BLaER1 treated with 17β-estradiol and CSF1 and Interleukin-3, amounts not matched to agents 10 nM and 100 nM (cell line): ENCODE measurements at regions not wholly inside any gene's neighbourhood (a gene's known extent, or its start where the extent isn't known, plus 50 kb on each side); places are given as distances from the start of the nearest gene placed in this dataset.

Experiments
- H3K27ac ChIP-seq, 11 experiments: shearing (Covaris generic); formaldehyde crosslinking; 2 replicates each; pipeline ENCODE4 v1.8.1; 2022
- H3K27me3 ChIP-seq, 11 experiments: shearing (Covaris generic); formaldehyde crosslinking; 2 replicates each; pipeline ENCODE4 v1.8.1; 2022
- H3K36me3 ChIP-seq, 11 experiments: shearing (Covaris generic); formaldehyde crosslinking; 2 replicates each; pipeline ENCODE4 v1.8.1; 2022
- H3K4me1 ChIP-seq, 10 experiments: shearing (Covaris generic); formaldehyde crosslinking; 2 replicates each; pipeline ENCODE4 v1.8.1; 2022
- H3K4me2 ChIP-seq, 11 experiments: shearing (Covaris generic); formaldehyde crosslinking; 2 replicates each; pipeline ENCODE4 v1.8.1; 2022
- H3K4me3 ChIP-seq, 10 experiments: shearing (Covaris generic); formaldehyde crosslinking; 2 replicates each; pipeline ENCODE4 v1.8.1; 2022
- H3K9ac ChIP-seq, 11 experiments: shearing (Covaris generic); formaldehyde crosslinking; 2 replicates each; pipeline ENCODE4 v1.8.1; 2022
- H3K9me3 ChIP-seq, 11 experiments: shearing (Covaris generic); formaldehyde crosslinking; replicated peaks in 1 of 11; 2 replicates each; pipeline ENCODE4 v1.8.1; 2022
- H4K20me1 ChIP-seq, 11 experiments: shearing (Covaris generic); formaldehyde crosslinking; 2 replicates each; pipeline ENCODE4 v1.8.1; 2022
- Cebpa-rat ChIP-seq, 11 experiments: shearing (Covaris generic); IDR thresholded peaks; 2 replicates each; pipeline ENCODE4 v1.8.1; 2022

GRCh38 chr10:90986870-90987269 is 66.0 kb upstream of the ANKRD1 start:
- H4K20me1 ChIP-seq, result no peaks in the 10 kb centered on the region
- H3K36me3 ChIP-seq, result no peaks in the 10 kb centered on the region
- peak overlapping the region in 6 of 11 experiments; percentile 4 to 91 (median 27); a peak in 6 of 22 replicates for H3K4me2 ChIP-seq
- H3K9me3 ChIP-seq, result no peaks in the 10 kb centered on the region
- no peaks in the 10 kb centered on the region for H3K27me3 ChIP-seq
- H3K9ac ChIP-seq, result no peak overlapping the region
- H3K4me3 ChIP-seq, result no peak overlapping the region
- TF ChIP-seq Cebpa-rat (IDR thresholded peaks at IDR 0.05), result no peak
- H3K27ac ChIP-seq, result no peak overlapping the region
- H3K4me1 ChIP-seq, result peaks cover 20 to 70% (median 46%) of the 10 kb centered on the region in 10 experiments

GRCh38 chr10:90987383-90987782 is 66.5 kb upstream of the ANKRD1 start:
- Histone ChIP-seq H3K9ac (no peak overlapping the region), H4K20me1 (no peaks in the 10 kb centered on the region), H3K4me1 (peaks cover 20 to 70% (median 46%) of the 10 kb centered on the region in 10 experiments)

GRCh38 chr10:90988024-90988423 is 67.1 kb upstream of the ANKRD1 start:
- H3K4me3 ChIP-seq, result no peak overlapping the region
- no peak overlapping the region for H3K9ac ChIP-seq
- no peaks in the 10 kb centered on the region for H3K9me3 ChIP-seq
- no peak overlapping the region for H3K27ac ChIP-seq
- no peak for TF ChIP-seq Cebpa-rat (IDR thresholded peaks at IDR 0.05)
- no peaks in the 10 kb centered on the region for H3K27me3 ChIP-seq
- no peaks in the 10 kb centered on the region for H3K36me3 ChIP-seq
- H4K20me1 ChIP-seq, result no peaks in the 10 kb centered on the region
- H3K4me1 ChIP-seq, result peaks cover 20 to 68% (median 45%) of the 10 kb centered on the region in 10 experiments
- peak overlapping the region in 3 of 11 experiments; percentile 5 to 18 (median 16); a peak in 3 of 22 replicates for H3K4me2 ChIP-seq

More at GRCh38 chr10:90987383-90987782, 66.5 kb upstream of the ANKRD1 start:
- Histone ChIP-seq H3K9me3 (no peaks in the 10 kb centered on the region), H3K4me3 (no peak overlapping the region), H3K27ac (no peak overlapping the region), H3K4me2 (peak overlapping the region in 6 of 11 experiments; percentile 4 to 36 (median 12); a peak in 6 of 22 replicates), H3K36me3 (no peaks in the 10 kb centered on the region), H3K27me3 (no peaks in the 10 kb centered on the region)
- TF ChIP-seq Cebpa-rat (IDR thresholded peaks at IDR 0.05), result no peak

- Histone ChIP-seq H3K27ac (no peak overlapping the region), H3K36me3 (no peaks in the 10 kb centered on the region), H3K27me3 (no peaks in the 10 kb centered on the region)
These were observed 67.9 kb upstream of the ANKRD1 start for GRCh38 chr10:90988802-90989201.

GRCh38 chr10:90989378-90989777 is 68.5 kb upstream of the ANKRD1 start:
- no peaks in the 10 kb centered on the region for H3K9me3 ChIP-seq
- H4K20me1 ChIP-seq, result no peaks in the 10 kb centered on the region
- peaks cover 12 to 68% (median 42%) of the 10 kb centered on the region in 10 experiments for H3K4me1 ChIP-seq
- H3K4me3 ChIP-seq, result no peak overlapping the region
- H3K4me2 ChIP-seq, result peak overlapping the region in 6 of 11 experiments; percentile 11 to 53 (median 42); a peak in 5 of 22 replicates
- H3K9ac ChIP-seq, result no peak overlapping the region
- no peak overlapping the region for H3K27ac ChIP-seq
- no peak for TF ChIP-seq Cebpa-rat (IDR thresholded peaks at IDR 0.05)
- no peaks in the 10 kb centered on the region for H3K36me3 ChIP-seq
- H3K27me3 ChIP-seq, result no peaks in the 10 kb centered on the region

More at GRCh38 chr10:90988802-90989201, 67.9 kb upstream of the ANKRD1 start:
- Histone ChIP-seq H3K4me1 (peaks cover 14 to 68% (median 43%) of the 10 kb centered on the region in 10 experiments), H3K9me3 (no peaks in the 10 kb centered on the region), H3K4me2 (peak overlapping the region in 7 of 11 experiments; percentile 11 to 53 (median 40); a peak in 8 of 22 replicates), H3K9ac (no peak overlapping the region), H3K4me3 (no peak overlapping the region), H4K20me1 (no peaks in the 10 kb centered on the region)
- TF ChIP-seq Cebpa-rat (IDR thresholded peaks at IDR 0.05), result no peak

- Histone ChIP-seq H3K9me3 (no peaks in the 10 kb centered on the region), H3K9ac (no peak overlapping the region), H3K4me2 (no peak overlapping the region), H4K20me1 (no peaks in the 10 kb centered on the region), H3K4me1 (peaks cover 6 to 44% (median 26%) of the 10 kb centered on the region in 10 experiments), H3K4me3 (no peak overlapping the region), H3K36me3 (no peaks in the 10 kb centered on the region), H3K27me3 (no peaks in the 10 kb centered on the region), H3K27ac (no peak overlapping the region; a peak in 2 of 22 replicates)
- no peak for TF ChIP-seq Cebpa-rat (IDR thresholded peaks at IDR 0.05)
These were observed 71.6 kb upstream of the ANKRD1 start for GRCh38 chr10:90992462-90992861.

GRCh38 chr10:90993340-90993739 is 72.5 kb upstream of the ANKRD1 start:
- H3K27me3 ChIP-seq, result no peaks in the 10 kb centered on the region
- H3K4me2 ChIP-seq, result peak overlapping the region in 10 of 11 experiments; percentile 19 to 79 (median 58); a peak in 18 of 22 replicates
- TF ChIP-seq Cebpa-rat (IDR thresholded peaks at IDR 0.05), result no peak
- no peaks in the 10 kb centered on the region for H3K9me3 ChIP-seq
- no peaks in the 10 kb centered on the region for H3K36me3 ChIP-seq
- H3K4me3 ChIP-seq, result no peak overlapping the region
- H4K20me1 ChIP-seq, result no peaks in the 10 kb centered on the region
- peak overlapping the region in 3 of 11 experiments; percentile 58 to 62 (median 60); a peak in 6 of 22 replicates for H3K27ac ChIP-seq
- peaks cover 6 to 44% (median 26%) of the 10 kb centered on the region in 10 experiments for H3K4me1 ChIP-seq
- no peak overlapping the region; a peak in 1 of 22 replicates for H3K9ac ChIP-seq

GRCh38 chr10:90997670-90998069 is 76.8 kb upstream of the ANKRD1 start:
- peaks cover 6 to 74% (median 15%) of the 10 kb centered on the region in 10 experiments for H3K4me1 ChIP-seq
- H3K9ac ChIP-seq, result no peak overlapping the region
- no peak for TF ChIP-seq Cebpa-rat (IDR thresholded peaks at IDR 0.05)

GRCh38 chr10:90998733-90999511 is 78.0 kb upstream of the ANKRD1 start:
- TF ChIP-seq Cebpa-rat (IDR thresholded peaks at IDR 0.05), result no peak
- Histone ChIP-seq H3K4me3 (no peak overlapping the region), H3K27me3 (no peaks in the 10 kb centered on the region), H3K36me3 (no peaks in the 10 kb centered on the region), H3K27ac (peak overlapping the region in 4 of 11 experiments; percentile 28 to 85 (median 80); a peak in 7 of 22 replicates), H3K9ac (peak overlapping the region in 3 of 11 experiments; percentile 22 to 63 (median 46); a peak in 4 of 22 replicates), H3K4me2 (peak overlapping the region in 3 of 11 experiments; percentile 48 to 88 (median 66); a peak in 6 of 22 replicates), H4K20me1 (no peaks in the 10 kb centered on the region), H3K4me1 (peaks cover 2 to 75% (median 5%) of the 10 kb centered on the region in 10 experiments), H3K9me3 (peaks cover 0 to 4% (median 0%) of the 10 kb centered on the region in 11 experiments; a peak in 2 of 22 replicates)

More at GRCh38 chr10:90997670-90998069, 76.8 kb upstream of the ANKRD1 start:
- Histone ChIP-seq H3K27ac (peak overlapping the region in 2 of 11 experiments; percentile 80 to 85; a peak in 2 of 22 replicates), H3K36me3 (no peaks in the 10 kb centered on the region), H3K4me2 (peak overlapping the region in 3 of 11 experiments; percentile 48 to 88 (median 66); a peak in 4 of 22 replicates), H4K20me1 (no peaks in the 10 kb centered on the region), H3K9me3 (no peaks in the 10 kb centered on the region), H3K27me3 (no peaks in the 10 kb centered on the region), H3K4me3 (no peak overlapping the region)
